K562 (cell line): ENCODE measurements at regions not wholly inside any gene's neighbourhood (a gene's known extent, or its start where the extent isn't known, plus 50 kb on each side); places are given as distances from the start of the nearest gene placed in this dataset.

Source experiments
- ATAC-seq: fragments of 200-7000 bp; cut with Tn5 transposase; 3 replicates; pipeline ENCODE4 v1.9.1; 2020; ENCODE audit warnings: moderate library complexity
- BruUV-seq: library from RNA; stranded (reverse); fragments of 400-500 nt; replicated peaks from 2 replicates; lab custom pipeline; 2021; lab: Mats Ljungman, UMichigan
- CTCF ChIA-PET: fragments of 300-600 bp; formaldehyde crosslinking; extraction: SDS; loops from one replicate; lab custom pipeline; 2021; ENCODE audit warnings: low intra/inter-chr PET ratio; lab: Yijun Ruan, JAX
- POLR2A ChIA-PET: fragments of 300-600, 350-650 bp; sonication (Branson Sonifier 250); formaldehyde crosslinking; extraction: SDS; loops from one replicate; lab custom pipeline; 2021; ENCODE audit warnings: antibody characterized with exemption, inconsistent platforms; lab: Yijun Ruan, JAX
- DNase-seq, 4 experiments: peaks; one replicate each; pipeline versions ENCODE4 v3.0.0 to v3.0.0-alpha.2; 2011 to 2018; ENCODE audit warnings: low spot score in 3 of 4, mixed read lengths in 3 of 4; ENCODE audit errors: extremely low read depth in 1 of 4
- FAIRE-seq: peaks from 2 replicates; lab custom pipeline; 2011; peaks lifted over from hg19 to GRCh38; lab: Jason Lieb, UNC
- H2AFZ ChIP-seq: 2 replicates; pipeline ENCODE4 v1.6.0; 2011; ENCODE audit warnings: low read depth, low read length, control low read depth, inconsistent platforms
- H3K27ac ChIP-seq: fragments of 200-600 bp; 3 replicates; pipeline ENCODE4 v1.8.0; 2011; ENCODE audit warnings: low read depth, mild to moderate bottlenecking, control low read depth, inconsistent platforms, low read length, moderate library complexity, mixed read lengths; ENCODE audit errors: extremely low read depth
- H3K27me3 ChIP-seq, 2 experiments: fragments of 300-600 bp in 1 of 2; 2 replicates in 1 of 2; 3 replicates in 1 of 2; pipeline versions ENCODE4 v1.6.0 to v1.8.0; 2011; ENCODE audit warnings: inconsistent platforms in 2 of 2, low read length in 2 of 2, mild to moderate bottlenecking in 1 of 2, mixed read lengths in 1 of 2, moderate library complexity in 1 of 2; ENCODE audit not compliant: control insufficient read depth in 2 of 2, insufficient read depth in 2 of 2
- H3K36me3 ChIP-seq: fragments of 300-600 bp; 3 replicates; pipeline ENCODE4 v1.8.0; 2011; ENCODE audit warnings: mild to moderate bottlenecking, low read length, inconsistent platforms; ENCODE audit not compliant: control insufficient read depth, insufficient read depth
- H3K4me1 ChIP-seq, 2 experiments: fragments of 200-600 bp in 1 of 2; replicated peaks in 1 of 2; 2 replicates in 1 of 2; 3 replicates in 1 of 2; pipeline versions ENCODE4 v1.5.1 to v1.8.0; 2011; ENCODE audit warnings: inconsistent platforms in 2 of 2, low read length in 2 of 2, mild to moderate bottlenecking in 1 of 2, mixed read lengths in 1 of 2, moderate library complexity in 1 of 2; ENCODE audit not compliant: control insufficient read depth in 2 of 2, insufficient read depth in 2 of 2
- H3K4me2 ChIP-seq: 2 replicates; pipeline ENCODE4 v1.6.1; 2011; ENCODE audit warnings: low read length, control low read depth, inconsistent platforms, mixed read lengths; ENCODE audit not compliant: insufficient read depth
- H3K4me3 ChIP-seq: fragments of 200-600 bp; sonication (generic), shearing (Covaris generic); 2 replicates; pipeline ENCODE4 v1.5.1; 2016; ENCODE audit warnings: control low read depth, inconsistent platforms
- H3K79me2 ChIP-seq: fragments of 200-600 bp; 3 replicates; pipeline ENCODE4 v1.8.0; 2011; ENCODE audit warnings: low read length, inconsistent platforms; ENCODE audit not compliant: control insufficient read depth, insufficient read depth
- H3K9ac ChIP-seq, 2 experiments: 2 replicates each; pipeline versions ENCODE4 v1.6.0 to v1.6.1; 2011; ENCODE audit warnings: low read depth in 2 of 2, low read length in 2 of 2, control low read depth in 1 of 2, inconsistent platforms in 1 of 2, mild to moderate bottlenecking in 1 of 2, mixed read lengths in 1 of 2; ENCODE audit not compliant: insufficient read depth in 1 of 2
- H3K9me1 ChIP-seq: one replicate; pipeline ENCODE4 v1.6.0; 2011; ENCODE audit warnings: inconsistent platforms, mild to moderate bottlenecking, low read length, moderate library complexity; ENCODE audit not compliant: control insufficient read depth, insufficient read depth
- H3K9me3 ChIP-seq: replicated peaks from 2 replicates; pipeline ENCODE4 v1.5.1; 2011; ENCODE audit warnings: low read depth, low read length, inconsistent platforms; ENCODE audit not compliant: control insufficient read depth, insufficient read depth
- H4K20me1 ChIP-seq: replicated peaks from 2 replicates; pipeline ENCODE4 v1.6.1; 2011; ENCODE audit warnings: low read length, inconsistent platforms, mixed read lengths; ENCODE audit not compliant: control insufficient read depth, insufficient read depth
- ELK3 ChIP-seq: fragments of 450-650 bp; formaldehyde crosslinking; IDR thresholded peaks from 2 replicates; pipeline ENCODE4 v1.4.0; 2020; ENCODE audit warnings: mild to moderate bottlenecking
- FOXK2 ChIP-seq, 2 experiments: fragments of 450-650 bp; IDR thresholded peaks in 1 of 2; conservative IDR thresholded peaks in 1 of 2; 2 replicates each; pipeline ENCODE4 v1.6.1; 2016; ENCODE audit warnings: low read depth in 2 of 2, mild to moderate bottlenecking in 1 of 2
- HDAC3 ChIP-seq: fragments of 450-650 bp; IDR thresholded peaks from 2 replicates; pipeline ENCODE4 v1.6.1; 2018; ENCODE audit warnings: borderline replicate concordance, mild to moderate bottlenecking, moderate library complexity; ENCODE audit not compliant: partially characterized antibody
- KDM2B ChIP-seq: fragments of 250-450 bp; sonication (Bioruptor Pico); IDR thresholded peaks from 2 replicates; pipeline ENCODE4 v1.8.0; 2021; ENCODE audit warnings: mild to moderate bottlenecking, moderate library complexity
- MCM3 ChIP-seq: fragments of 450-650 bp; IDR thresholded peaks from 2 replicates; pipeline ENCODE4 v1.6.1; 2016
- NCOR1 ChIP-seq: fragments of 450-650 bp; IDR thresholded peaks from 2 replicates; pipeline ENCODE4 v1.6.1; 2016; ENCODE audit warnings: mild to moderate bottlenecking, moderate library complexity
- PHB2 ChIP-seq: fragments of 450-650 bp; IDR thresholded peaks from 2 replicates; pipeline ENCODE4 v1.6.1; 2017; ENCODE audit warnings: low read depth
- RBFOX2 ChIP-seq: fragments of 200-400 bp; formaldehyde crosslinking; IDR thresholded peaks from 2 replicates; pipeline ENCODE4 v1.6.1; 2017; ENCODE audit warnings: low read depth, mild to moderate bottlenecking, low read length, moderate library complexity
- SIN3A ChIP-seq, 2 experiments: fragments of 150-350 bp in 1 of 2; IDR thresholded peaks; 2 replicates each; pipeline ENCODE4 v1.6.1; 2011 to 2016; ENCODE audit warnings: borderline replicate concordance in 2 of 2, low read depth in 2 of 2, low read length in 2 of 2, mild to moderate bottlenecking in 2 of 2, moderate library complexity in 2 of 2; ENCODE audit not compliant: control insufficient read depth in 1 of 2
- STAT5A ChIP-seq: IDR thresholded peaks from 2 replicates; pipeline ENCODE4 v1.6.1; 2012; ENCODE audit warnings: low read length, inconsistent platforms, borderline replicate concordance
- TAL1 ChIP-seq: fragments of 450-650 bp; IDR thresholded peaks from 2 replicates; pipeline ENCODE4 v1.6.1; 2016; ENCODE audit warnings: mild to moderate bottlenecking
- TEAD4 ChIP-seq, 2 experiments: sonication (generic) in 1 of 2; formaldehyde crosslinking in 1 of 2; IDR thresholded peaks; 2 replicates each; pipeline versions ENCODE4 v1.6.1 to v1.8.0; 2012 to 2022; ENCODE audit warnings: borderline replicate concordance in 1 of 2, inconsistent platforms in 1 of 2, low read length in 1 of 2, mild to moderate bottlenecking in 1 of 2, missing genetic modification reagents in 1 of 2
- XRCC4 ChIP-seq: IDR thresholded peaks from one replicate; pipeline ENCODE4 v1.6.1; 2011; ENCODE audit not compliant: insufficient read depth, insufficient read length; ENCODE audit errors: extremely low read depth
- ZKSCAN1 ChIP-seq: fragments of 150-350 bp; IDR thresholded peaks from 2 replicates; pipeline ENCODE4 v1.6.1; 2016; ENCODE audit warnings: low read depth, low read length
- in situ Hi-C: fragments of 300-500 bp; cut with MboI; formaldehyde crosslinking; loops from 4 replicates; pipeline ENCODE4 v1.15.0; 2018; ENCODE audit warnings: inconsistent platforms, mixed read lengths
- intact Hi-C: fragments of 100-400 bp; cut with micrococcal nuclease; formaldehyde crosslinking; loops from 2 replicates; pipeline ENCODE4 v1.14.2; 2022
- TF ChIP-seq, protein P1 (sequence below): fragments of 150-350 bp; IDR thresholded peaks from 2 replicates; pipeline ENCODE4 v1.6.1; 2014; ENCODE audit warnings: low read depth, mild to moderate bottlenecking, low read length, borderline replicate concordance

DNA sequence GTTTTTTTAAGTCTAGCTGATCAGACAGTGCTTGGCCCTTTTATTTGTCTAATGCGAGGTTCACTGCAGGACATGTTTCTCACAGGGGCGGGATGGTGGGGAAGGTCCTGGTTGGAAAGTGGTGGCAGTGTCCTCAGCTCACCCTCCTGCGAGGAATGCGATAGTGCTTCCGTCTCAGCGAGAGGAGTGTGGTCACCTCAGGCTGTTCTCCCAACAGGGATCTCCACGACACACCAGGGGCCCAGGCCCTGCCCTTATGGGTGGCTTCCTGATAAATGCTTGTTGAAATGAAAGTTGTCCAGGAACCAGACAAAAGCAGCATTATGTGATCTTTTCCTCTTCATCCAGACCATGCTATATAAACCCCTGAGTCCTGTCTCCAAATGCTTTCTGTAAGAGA lies 70.1 kb downstream of the BOLA3 start (continued):
- TF ChIP-seq FOXK2 (conservative IDR thresholded peaks at IDR 0.05 in 1 of 2, IDR thresholded peaks at IDR 0.05 in 1 of 2; ENCODE audit: low read depth in 2 of 2) (peak; percentile 16 to 32; a peak in 1 of 4 replicates), XRCC4 (no peak), HDAC3 (no peak), KDM2B (CRISPR knock-in tag) (no peak)

- H3K27me3 ChIP-seq = no peaks in the 10 kb centered on the region
- H3K9ac ChIP-seq = peak overlapping the region in 1 of 2 experiments; percentile 66; a peak in 2 of 4 replicates
- H2AFZ ChIP-seq = no peak overlapping the region
- ChIA-PET CTCF (no interaction called here), POLR2A (interaction anchor here (1.3 to 2.3 kb wide), 2 partner anchors 10 to 65 kb away, joined by 6 to 7 read pairs; no protein-coding TSS in a partner anchor)
- no peaks in the 10 kb centered on the region for H3K9me1 ChIP-seq
- in situ Hi-C loops = no loop called here
- 0 out of 2 replicates have a peak, but pooled peaks cover 4% of the 10 kb centered on the region for H4K20me1 ChIP-seq
- no peak overlapping the region for H3K4me3 ChIP-seq
- no TSS peak for BruUV-seq
- H3K36me3 ChIP-seq = peaks cover 40% of the 10 kb centered on the region; the same call in 2 of the 3 replicates
- peaks cover 34 to 40% of the 10 kb centered on the region in 2 experiments for H3K4me1 ChIP-seq
- peak overlapping the region; percentile 67; the same call in 1 of the 3 replicates for H3K27ac ChIP-seq
- no peak for ATAC-seq
- H3K4me2 ChIP-seq = peak overlapping the region; percentile 9; the same call in 1 of the 2 replicates
- intact Hi-C loops = loop anchor here (5.0 kb wide), 1 partner anchor 46 kb away; no protein-coding TSS in a partner anchor
- peak in 2 of 4 experiments; percentile 38 to 48 for DNase-seq
- no peaks in the 10 kb centered on the region for H3K9me3 ChIP-seq
- FAIRE-seq = peak; percentile 60
- H3K79me2 ChIP-seq = peaks cover 13% of the 10 kb centered on the region
- TF ChIP-seq RBFOX2 = no peak
- no peak for TF ChIP-seq SIN3A (IDR thresholded peaks at IDR 0.05; ENCODE audit: borderline replicate concordance in 2 of 2, control insufficient read depth in 1 of 2, low read depth in 2 of 2, low read length in 2 of 2)
- no peak for TF ChIP-seq ELK3
- TF ChIP-seq ZKSCAN1 = no peak
- TF ChIP-seq FOXK2 (conservative IDR thresholded peaks at IDR 0.05 in 1 of 2, IDR thresholded peaks at IDR 0.05 in 1 of 2; ENCODE audit: low read depth in 2 of 2) = no peak
- TF ChIP-seq MCM3 = no peak
- TF ChIP-seq PHB2 = no peak
- TF ChIP-seq NCOR1 = peak; percentile 67
- TF ChIP-seq, protein P1, sequence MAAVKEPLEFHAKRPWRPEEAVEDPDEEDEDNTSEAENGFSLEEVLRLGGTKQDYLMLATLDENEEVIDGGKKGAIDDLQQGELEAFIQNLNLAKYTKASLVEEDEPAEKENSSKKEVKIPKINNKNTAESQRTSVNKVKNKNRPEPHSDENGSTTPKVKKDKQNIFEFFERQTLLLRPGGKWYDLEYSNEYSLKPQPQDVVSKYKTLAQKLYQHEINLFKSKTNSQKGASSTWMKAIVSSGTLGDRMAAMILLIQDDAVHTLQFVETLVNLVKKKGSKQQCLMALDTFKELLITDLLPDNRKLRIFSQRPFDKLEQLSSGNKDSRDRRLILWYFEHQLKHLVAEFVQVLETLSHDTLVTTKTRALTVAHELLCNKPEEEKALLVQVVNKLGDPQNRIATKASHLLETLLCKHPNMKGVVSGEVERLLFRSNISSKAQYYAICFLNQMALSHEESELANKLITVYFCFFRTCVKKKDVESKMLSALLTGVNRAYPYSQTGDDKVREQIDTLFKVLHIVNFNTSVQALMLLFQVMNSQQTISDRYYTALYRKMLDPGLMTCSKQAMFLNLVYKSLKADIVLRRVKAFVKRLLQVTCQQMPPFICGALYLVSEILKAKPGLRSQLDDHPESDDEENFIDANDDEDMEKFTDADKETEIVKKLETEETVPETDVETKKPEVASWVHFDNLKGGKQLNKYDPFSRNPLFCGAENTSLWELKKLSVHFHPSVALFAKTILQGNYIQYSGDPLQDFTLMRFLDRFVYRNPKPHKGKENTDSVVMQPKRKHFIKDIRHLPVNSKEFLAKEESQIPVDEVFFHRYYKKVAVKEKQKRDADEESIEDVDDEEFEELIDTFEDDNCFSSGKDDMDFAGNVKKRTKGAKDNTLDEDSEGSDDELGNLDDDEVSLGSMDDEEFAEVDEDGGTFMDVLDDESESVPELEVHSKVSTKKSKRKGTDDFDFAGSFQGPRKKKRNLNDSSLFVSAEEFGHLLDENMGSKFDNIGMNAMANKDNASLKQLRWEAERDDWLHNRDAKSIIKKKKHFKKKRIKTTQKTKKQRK = no peak
- TF ChIP-seq TEAD4 (IDR thresholded peaks at IDR 0.05; ENCODE audit: low read length) = peak; percentile 56; the same call in 1 of the 2 replicates
- TF ChIP-seq TEAD4 (CRISPR knock-in tag; IDR thresholded peaks at IDR 0.05; ENCODE audit: borderline replicate concordance) = no peak
- TF ChIP-seq STAT5A = peak; percentile 53; the same call in 1 of the 2 replicates
- peak; percentile 34; the same call in 1 of the 2 replicates for TF ChIP-seq TAL1
These were observed 69.2 kb downstream of the BOLA3 start for GRCh38 chr2:74078466-74078865.
